DND-41 (cell line): ENCODE measurements at regions not wholly inside any gene's neighbourhood (a gene's known extent, or its start where the extent isn't known, plus 50 kb on each side); places are given as distances from the start of the nearest gene placed in this dataset.

Experiments
- ATAC-seq: fragments of 200-7000 bp; cut with Tn5 transposase; 3 replicates; pipeline ENCODE4 v1.9.1; 2021; ENCODE audit warnings: low read depth; ENCODE audit not compliant: insufficient read depth
- DNase-seq: peaks from one replicate; pipeline ENCODE4 v3.0.0-alpha.2; 2020
- H2AFZ ChIP-seq: 2 replicates; pipeline ENCODE4 v1.6.0; 2012; ENCODE audit warnings: low read depth, low read length
- H3K27ac ChIP-seq: 2 replicates; pipeline ENCODE4 v1.5.1; 2012; ENCODE audit warnings: low read length, inconsistent platforms
- H3K27me3 ChIP-seq: fragments of 200-600 bp; sonication (generic); 2 replicates; pipeline ENCODE4 v1.6.0; 2012; ENCODE audit warnings: low read length, mild to moderate bottlenecking, inconsistent platforms; ENCODE audit not compliant: insufficient read depth, poor library complexity
- H3K36me3 ChIP-seq: 2 replicates; pipeline ENCODE4 v1.5.1; 2012; ENCODE audit warnings: low read length, inconsistent platforms; ENCODE audit not compliant: insufficient read depth
- H3K4me1 ChIP-seq: 2 replicates; pipeline ENCODE4 v1.5.1; 2012; ENCODE audit warnings: mild to moderate bottlenecking, low read length; ENCODE audit not compliant: insufficient read depth
- H3K4me2 ChIP-seq: 2 replicates; pipeline ENCODE4 v1.6.0; 2012; ENCODE audit warnings: mild to moderate bottlenecking, moderate library complexity, low read length, inconsistent platforms; ENCODE audit not compliant: insufficient read depth
- H3K4me3 ChIP-seq, 2 experiments: fragments of 200-600 bp in 1 of 2; shearing (Covaris generic) in 1 of 2; 2 replicates each; pipeline ENCODE4 v1.5.1; 2012 to 2016; ENCODE audit warnings: inconsistent platforms in 2 of 2, low read length in 2 of 2, mild to moderate bottlenecking in 2 of 2, low read depth in 1 of 2, moderate library complexity in 1 of 2
- H3K79me2 ChIP-seq: 2 replicates; pipeline ENCODE4 v1.6.0; 2012; ENCODE audit warnings: low read length, inconsistent platforms; ENCODE audit not compliant: insufficient read depth
- H3K9ac ChIP-seq: 2 replicates; pipeline ENCODE4 v1.6.0; 2012; ENCODE audit warnings: low read depth, mild to moderate bottlenecking, inconsistent platforms, low read length, moderate library complexity
- H3K9me3 ChIP-seq: 2 replicates; pipeline ENCODE4 v1.5.1; 2012; ENCODE audit warnings: low read length, moderate library complexity, mild to moderate bottlenecking, inconsistent platforms; ENCODE audit not compliant: insufficient read depth, severe bottlenecking
- H4K20me1 ChIP-seq: 2 replicates; pipeline ENCODE4 v1.6.0; 2012; ENCODE audit warnings: low read length; ENCODE audit not compliant: insufficient read depth
- EZH2 ChIP-seq: IDR thresholded peaks from 3 replicates; pipeline ENCODE4 v1.6.1; 2012; ENCODE audit warnings: borderline replicate concordance, low read depth, mild to moderate bottlenecking, moderate library complexity, low read length, inconsistent platforms; ENCODE audit not compliant: severe bottlenecking
- TF ChIP-seq, protein P1 (sequence below): IDR thresholded peaks from 2 replicates; pipeline ENCODE4 v1.5.1; 2012; ENCODE audit warnings: borderline replicate concordance, low read length, moderate library complexity, mild to moderate bottlenecking; ENCODE audit not compliant: poor library complexity, severe bottlenecking; ENCODE audit errors: extremely low read depth

- Histone ChIP-seq H3K4me3 (no peak overlapping the region), H3K27me3 (no peaks in the 10 kb centered on the region), H3K79me2 (no peaks in the 10 kb centered on the region), H3K27ac (no peak overlapping the region), H3K36me3 (no peaks in the 10 kb centered on the region), H3K4me2 (no peak overlapping the region), H2AFZ (no peak overlapping the region), H3K9me3 (no peaks in the 10 kb centered on the region), H3K4me1 (no peaks in the 10 kb centered on the region), H3K9ac (no peak overlapping the region), H4K20me1 (no peaks in the 10 kb centered on the region)
- TF ChIP-seq EZH2 = no peak
- TF ChIP-seq, protein P1, sequence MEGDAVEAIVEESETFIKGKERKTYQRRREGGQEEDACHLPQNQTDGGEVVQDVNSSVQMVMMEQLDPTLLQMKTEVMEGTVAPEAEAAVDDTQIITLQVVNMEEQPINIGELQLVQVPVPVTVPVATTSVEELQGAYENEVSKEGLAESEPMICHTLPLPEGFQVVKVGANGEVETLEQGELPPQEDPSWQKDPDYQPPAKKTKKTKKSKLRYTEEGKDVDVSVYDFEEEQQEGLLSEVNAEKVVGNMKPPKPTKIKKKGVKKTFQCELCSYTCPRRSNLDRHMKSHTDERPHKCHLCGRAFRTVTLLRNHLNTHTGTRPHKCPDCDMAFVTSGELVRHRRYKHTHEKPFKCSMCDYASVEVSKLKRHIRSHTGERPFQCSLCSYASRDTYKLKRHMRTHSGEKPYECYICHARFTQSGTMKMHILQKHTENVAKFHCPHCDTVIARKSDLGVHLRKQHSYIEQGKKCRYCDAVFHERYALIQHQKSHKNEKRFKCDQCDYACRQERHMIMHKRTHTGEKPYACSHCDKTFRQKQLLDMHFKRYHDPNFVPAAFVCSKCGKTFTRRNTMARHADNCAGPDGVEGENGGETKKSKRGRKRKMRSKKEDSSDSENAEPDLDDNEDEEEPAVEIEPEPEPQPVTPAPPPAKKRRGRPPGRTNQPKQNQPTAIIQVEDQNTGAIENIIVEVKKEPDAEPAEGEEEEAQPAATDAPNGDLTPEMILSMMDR = no peak
- no peak for DNase-seq
- no peak for ATAC-seq
Observed at GRCh38 chr6:14828201-14828611, 417.7 kb upstream of the JARID2 start.

GRCh38 chr6:14831070-14831469 lies 414.8 kb upstream of the JARID2 start:
- H2AFZ ChIP-seq = no peak overlapping the region
- no peaks in the 10 kb centered on the region for H3K9me3 ChIP-seq
- no peaks in the 10 kb centered on the region for H3K36me3 ChIP-seq
- H3K4me2 ChIP-seq = no peak overlapping the region
- H3K4me3 ChIP-seq = no peak overlapping the region
- no peak overlapping the region for H3K9ac ChIP-seq
- ATAC-seq (no peak), DNase-seq (no peak)
- no peaks in the 10 kb centered on the region for H4K20me1 ChIP-seq
- H3K27ac ChIP-seq = no peak overlapping the region
- no peak for TF ChIP-seq EZH2
- TF ChIP-seq, protein P1 = no peak
- no peaks in the 10 kb centered on the region for H3K4me1 ChIP-seq
- H3K79me2 ChIP-seq = no peaks in the 10 kb centered on the region
- no peaks in the 10 kb centered on the region for H3K27me3 ChIP-seq

GRCh38 chr6:14831937-14832336 lies 413.9 kb upstream of the JARID2 start:
- Histone ChIP-seq H3K4me1 (no peaks in the 10 kb centered on the region), H3K9ac (no peak overlapping the region), H3K27me3 (no peaks in the 10 kb centered on the region), H3K27ac (no peak overlapping the region), H3K4me3 (no peak overlapping the region), H2AFZ (no peak overlapping the region), H3K9me3 (no peaks in the 10 kb centered on the region), H3K4me2 (no peak overlapping the region), H3K36me3 (no peaks in the 10 kb centered on the region), H4K20me1 (no peaks in the 10 kb centered on the region), H3K79me2 (no peaks in the 10 kb centered on the region)
- ATAC-seq (no peak), DNase-seq (no peak)
- TF ChIP-seq EZH2 = no peak
- TF ChIP-seq, protein P1 = no peak

DNA sequence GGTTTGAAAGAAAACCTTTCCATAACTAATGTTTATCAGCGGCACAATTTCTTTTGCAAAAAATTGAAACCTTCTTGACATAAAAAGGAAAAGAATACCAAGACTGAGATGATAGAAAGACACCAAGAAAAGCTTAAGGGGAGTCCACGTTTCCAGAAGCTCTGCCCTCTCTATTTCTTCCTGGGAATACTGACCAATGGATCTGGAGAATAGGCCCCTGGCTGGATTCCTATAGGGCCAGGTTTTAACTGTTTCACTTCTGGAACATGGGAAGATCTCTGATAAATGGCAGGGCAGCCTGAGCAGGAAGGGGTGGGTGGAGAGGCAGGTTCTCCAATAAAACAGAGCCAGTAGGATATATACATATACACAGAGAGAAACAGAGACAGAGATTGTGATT lies 413.4 kb upstream of the JARID2 start:
- TF ChIP-seq EZH2 = no peak
- TF ChIP-seq, protein P1 = no peak
- no peak for ATAC-seq
- Histone ChIP-seq H4K20me1 (no peaks in the 10 kb centered on the region), H3K4me1 (no peaks in the 10 kb centered on the region), H3K27me3 (no peaks in the 10 kb centered on the region), H3K79me2 (no peaks in the 10 kb centered on the region), H3K27ac (no peak overlapping the region), H3K36me3 (no peaks in the 10 kb centered on the region), H3K9ac (no peak overlapping the region), H3K4me3 (no peak overlapping the region), H2AFZ (no peak overlapping the region), H3K4me2 (no peak overlapping the region), H3K9me3 (no peaks in the 10 kb centered on the region)
- no peak for DNase-seq
